PC-9 (cell line): ENCODE measurements at regions not wholly inside any gene's neighbourhood (a gene's known extent, or its start where the extent isn't known, plus 50 kb on each side); places are given as distances from the start of the nearest gene placed in this dataset.

Experiments used
- EZH2 ChIP-seq: fragments of 200-600 bp; sonication (generic); IDR thresholded peaks from 2 replicates; pipeline ENCODE4 v1.8.0; 2017; ENCODE audit warnings: antibody characterized with exemption, low read depth
- TF ChIP-seq, protein P1 (sequence below): fragments of 200-600 bp; sonication (generic); conservative IDR thresholded peaks from 2 replicates; pipeline ENCODE4 v1.6.1; 2017; ENCODE audit warnings: mixed run types, antibody characterized with exemption, mild to moderate bottlenecking, moderate library complexity

DNA sequence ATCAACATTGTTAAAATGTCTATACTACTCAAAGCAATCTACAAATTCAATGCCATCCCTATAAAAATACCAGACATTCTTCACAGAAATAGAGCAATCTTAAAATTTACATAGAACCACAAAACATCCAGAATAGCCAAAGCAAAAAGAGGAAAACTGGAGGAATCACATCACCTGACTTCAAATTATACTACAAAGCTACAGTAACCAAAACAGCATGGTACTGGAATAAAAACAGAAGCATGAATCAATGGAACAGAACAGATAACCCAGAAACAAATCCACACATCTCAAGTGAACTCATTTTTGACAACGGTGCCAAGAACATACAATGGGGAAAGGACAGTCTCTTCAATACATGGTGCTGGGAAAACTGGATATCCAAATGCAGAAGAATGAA is 87.3 kb upstream of the EGFR start:
- no peak for TF ChIP-seq EZH2
- TF ChIP-seq, protein P1, sequence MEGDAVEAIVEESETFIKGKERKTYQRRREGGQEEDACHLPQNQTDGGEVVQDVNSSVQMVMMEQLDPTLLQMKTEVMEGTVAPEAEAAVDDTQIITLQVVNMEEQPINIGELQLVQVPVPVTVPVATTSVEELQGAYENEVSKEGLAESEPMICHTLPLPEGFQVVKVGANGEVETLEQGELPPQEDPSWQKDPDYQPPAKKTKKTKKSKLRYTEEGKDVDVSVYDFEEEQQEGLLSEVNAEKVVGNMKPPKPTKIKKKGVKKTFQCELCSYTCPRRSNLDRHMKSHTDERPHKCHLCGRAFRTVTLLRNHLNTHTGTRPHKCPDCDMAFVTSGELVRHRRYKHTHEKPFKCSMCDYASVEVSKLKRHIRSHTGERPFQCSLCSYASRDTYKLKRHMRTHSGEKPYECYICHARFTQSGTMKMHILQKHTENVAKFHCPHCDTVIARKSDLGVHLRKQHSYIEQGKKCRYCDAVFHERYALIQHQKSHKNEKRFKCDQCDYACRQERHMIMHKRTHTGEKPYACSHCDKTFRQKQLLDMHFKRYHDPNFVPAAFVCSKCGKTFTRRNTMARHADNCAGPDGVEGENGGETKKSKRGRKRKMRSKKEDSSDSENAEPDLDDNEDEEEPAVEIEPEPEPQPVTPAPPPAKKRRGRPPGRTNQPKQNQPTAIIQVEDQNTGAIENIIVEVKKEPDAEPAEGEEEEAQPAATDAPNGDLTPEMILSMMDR = no peak
